ENCODE measurements at regions not wholly inside any gene's neighbourhood (a gene's known extent, or its start where the extent isn't known, plus 50 kb on each side); places are given as distances from the start of the nearest gene placed in this dataset.

GRCh38 chr2:223701761-223702160 lies 99.6 kb upstream of the SCG2 start:
- TF ChIP-seq JUND (IDR thresholded peaks at IDR 0.05; ENCODE audit: low read depth): no peak
- in situ Hi-C loops (cut with HindIII; ENCODE audit: low pct_unique_long_range_greater_than_20kb, low sequenced_read_pairs): no loop called here
- DNase-seq (ENCODE audit: low read depth in 1 of 2, low spot score in 1 of 2): no peak

GRCh38 chr2:223700221-223700620 lies 98.1 kb upstream of the SCG2 start:
- in situ Hi-C loops (cut with HindIII; ENCODE audit: low pct_unique_long_range_greater_than_20kb, low sequenced_read_pairs): no loop called here
- DNase-seq (ENCODE audit: low read depth in 1 of 2, low spot score in 1 of 2): no peak
- no peak for TF ChIP-seq JUND (IDR thresholded peaks at IDR 0.05; ENCODE audit: low read depth)

GRCh38 chr2:223697892-223698645 lies 95.9 kb upstream of the SCG2 start:
- in situ Hi-C loops (cut with HindIII; ENCODE audit: low pct_unique_long_range_greater_than_20kb, low sequenced_read_pairs): no loop called here
- no peak for TF ChIP-seq JUND (IDR thresholded peaks at IDR 0.05; ENCODE audit: low read depth)
- DNase-seq (ENCODE audit: low read depth in 1 of 2, low spot score in 1 of 2): no peak

GRCh38 chr2:223697316-223697891 lies 95.2 kb upstream of the SCG2 start:
- in situ Hi-C loops (cut with HindIII; ENCODE audit: low pct_unique_long_range_greater_than_20kb, low sequenced_read_pairs): no loop called here
- DNase-seq (ENCODE audit: low read depth in 1 of 2, low spot score in 1 of 2): no peak
- no peak for TF ChIP-seq JUND (IDR thresholded peaks at IDR 0.05; ENCODE audit: low read depth)

GRCh38 chr2:223696719-223697118 lies 94.6 kb upstream of the SCG2 start:
- in situ Hi-C loops (cut with HindIII; ENCODE audit: low pct_unique_long_range_greater_than_20kb, low sequenced_read_pairs): no loop called here
- TF ChIP-seq JUND (IDR thresholded peaks at IDR 0.05; ENCODE audit: low read depth): no peak
- no peak for DNase-seq (ENCODE audit: low read depth in 1 of 2, low spot score in 1 of 2)

GRCh38 chr2:223692191-223692947 lies 90.2 kb upstream of the SCG2 start:
- in situ Hi-C loops (cut with HindIII; ENCODE audit: low pct_unique_long_range_greater_than_20kb, low sequenced_read_pairs): no loop called here
- no peak for TF ChIP-seq JUND (IDR thresholded peaks at IDR 0.05; ENCODE audit: low read depth)
- peak; percentile 21 to 61 for DNase-seq (ENCODE audit: low read depth in 1 of 2, low spot score in 1 of 2)

GRCh38 chr2:223688094-223688835 lies 86.1 kb upstream of the SCG2 start:
- in situ Hi-C loops (cut with HindIII; ENCODE audit: low pct_unique_long_range_greater_than_20kb, low sequenced_read_pairs): no loop called here
- no peak for TF ChIP-seq JUND (IDR thresholded peaks at IDR 0.05; ENCODE audit: low read depth)
- DNase-seq (ENCODE audit: low read depth in 1 of 2, low spot score in 1 of 2): no peak

GRCh38 chr2:223681125-223681524 lies 79.0 kb upstream of the SCG2 start:
- in situ Hi-C loops (cut with HindIII; ENCODE audit: low pct_unique_long_range_greater_than_20kb, low sequenced_read_pairs): no loop called here

GRCh38 chr2:223674998-223675609 lies 72.9 kb upstream of the SCG2 start:
- DNase-seq (ENCODE audit: low read depth in 1 of 2, low spot score in 1 of 2): peak in 1 of 2 experiments; percentile 29
- TF ChIP-seq JUND (IDR thresholded peaks at IDR 0.05; ENCODE audit: low read depth): no peak
- in situ Hi-C loops (cut with HindIII; ENCODE audit: low pct_unique_long_range_greater_than_20kb, low sequenced_read_pairs): no loop called here

More at GRCh38 chr2:223681125-223681524, 79.0 kb upstream of the SCG2 start:
- DNase-seq (ENCODE audit: low read depth in 1 of 2, low spot score in 1 of 2): no peak
- TF ChIP-seq JUND (IDR thresholded peaks at IDR 0.05; ENCODE audit: low read depth): no peak

- no peak for TF ChIP-seq JUND (IDR thresholded peaks at IDR 0.05; ENCODE audit: low read depth)
- no peak for DNase-seq (ENCODE audit: low read depth in 1 of 2, low spot score in 1 of 2)
- in situ Hi-C loops (cut with HindIII; ENCODE audit: low pct_unique_long_range_greater_than_20kb, low sequenced_read_pairs): no loop called here
Observed at GRCh38 chr2:223669453-223670225, 67.5 kb upstream of the SCG2 start.

GRCh38 chr2:223668302-223668998 lies 66.3 kb upstream of the SCG2 start:
- no peak for TF ChIP-seq JUND (IDR thresholded peaks at IDR 0.05; ENCODE audit: low read depth)
- in situ Hi-C loops (cut with HindIII; ENCODE audit: low pct_unique_long_range_greater_than_20kb, low sequenced_read_pairs): no loop called here
- DNase-seq (ENCODE audit: low read depth in 1 of 2, low spot score in 1 of 2): no peak

Data from T47D (cell line).